ENCODE measurements at regions not wholly inside any gene's neighbourhood (a gene's known extent, or its start where the extent isn't known, plus 50 kb on each side); places are given as distances from the start of the nearest gene placed in this dataset.

GRCh38 chr6:91716361-91716760 lies 1129.5 kb upstream of the MAP3K7 start:
- DNase-seq (ENCODE audit: low read depth, low spot score), result no peak
- TF ChIP-seq CTCF (IDR thresholded peaks at IDR 0.05; ENCODE audit: low read depth, low read length), result no peak
- ChIA-PET POLR2A (no interaction called here), CTCF (no interaction called here)
- no peak overlapping the region for H3K27ac ChIP-seq (ENCODE audit: low read depth, low read length)
- no peak overlapping the region for H3K4me3 ChIP-seq (ENCODE audit: low read depth, low read length)
- no peaks in the 10 kb centered on the region for H3K9me3 ChIP-seq (ENCODE audit: control insufficient read depth, insufficient read depth, low read length)
- H3K27me3 ChIP-seq (ENCODE audit: control insufficient read depth, insufficient read depth, low read length), result no peaks in the 10 kb centered on the region

- Histone ChIP-seq H3K27ac (ENCODE audit: low read depth, low read length) (no peak overlapping the region), H3K4me3 (ENCODE audit: low read depth, low read length) (no peak overlapping the region), H3K27me3 (ENCODE audit: control insufficient read depth, insufficient read depth, low read length) (no peaks in the 10 kb centered on the region), H3K9me3 (ENCODE audit: control insufficient read depth, insufficient read depth, low read length) (no peaks in the 10 kb centered on the region)
- no peak for DNase-seq (ENCODE audit: low read depth, low spot score)
- ChIA-PET POLR2A (no interaction called here), CTCF (no interaction called here)
- no peak for TF ChIP-seq CTCF (IDR thresholded peaks at IDR 0.05; ENCODE audit: low read depth, low read length)
Observed at GRCh38 chr6:91715171-91715805, 1128.4 kb upstream of the MAP3K7 start.

- ChIA-PET CTCF (interaction anchor here (1.1 kb wide), 1 partner anchor 15 kb away, joined by 3 read pairs; no protein-coding TSS in a partner anchor), POLR2A (no interaction called here)
- Histone ChIP-seq H3K27me3 (ENCODE audit: control insufficient read depth, insufficient read depth, low read length) (no peaks in the 10 kb centered on the region), H3K27ac (ENCODE audit: low read depth, low read length) (no peak overlapping the region), H3K9me3 (ENCODE audit: control insufficient read depth, insufficient read depth, low read length) (no peaks in the 10 kb centered on the region), H3K4me3 (ENCODE audit: low read depth, low read length) (no peak overlapping the region)
- no peak for DNase-seq (ENCODE audit: low read depth, low spot score)
- no peak for TF ChIP-seq CTCF (IDR thresholded peaks at IDR 0.05; ENCODE audit: low read depth, low read length)
Observed at GRCh38 chr6:91713911-91714310, 1127.0 kb upstream of the MAP3K7 start.

- no peak for DNase-seq (ENCODE audit: low read depth, low spot score)
- no peak overlapping the region for H3K4me3 ChIP-seq (ENCODE audit: low read depth, low read length)
- H3K27ac ChIP-seq (ENCODE audit: low read depth, low read length), result no peak overlapping the region
- ChIA-PET CTCF (no interaction called here), POLR2A (no interaction called here)
- H3K27me3 ChIP-seq (ENCODE audit: control insufficient read depth, insufficient read depth, low read length), result no peaks in the 10 kb centered on the region
- H3K9me3 ChIP-seq (ENCODE audit: control insufficient read depth, insufficient read depth, low read length), result no peaks in the 10 kb centered on the region
- TF ChIP-seq CTCF (IDR thresholded peaks at IDR 0.05; ENCODE audit: low read depth, low read length), result no peak
Observed at GRCh38 chr6:91711518-91711917, 1124.6 kb upstream of the MAP3K7 start.

- Histone ChIP-seq H3K27me3 (ENCODE audit: control insufficient read depth, insufficient read depth, low read length) (no peaks in the 10 kb centered on the region), H3K4me3 (ENCODE audit: low read depth, low read length) (no peak overlapping the region), H3K9me3 (ENCODE audit: control insufficient read depth, insufficient read depth, low read length) (no peaks in the 10 kb centered on the region), H3K27ac (ENCODE audit: low read depth, low read length) (no peak overlapping the region)
- no peak for TF ChIP-seq CTCF (IDR thresholded peaks at IDR 0.05; ENCODE audit: low read depth, low read length)
- ChIA-PET POLR2A (no interaction called here), CTCF (no interaction called here)
- DNase-seq (ENCODE audit: low read depth, low spot score), result no peak
Observed at GRCh38 chr6:91710342-91710741, 1123.5 kb upstream of the MAP3K7 start.

Measured in AG04450 (cell line).